ENCODE measurements at regions not wholly inside any gene's neighbourhood (a gene's known extent, or its start where the extent isn't known, plus 50 kb on each side); places are given as distances from the start of the nearest gene placed in this dataset.

DNA sequence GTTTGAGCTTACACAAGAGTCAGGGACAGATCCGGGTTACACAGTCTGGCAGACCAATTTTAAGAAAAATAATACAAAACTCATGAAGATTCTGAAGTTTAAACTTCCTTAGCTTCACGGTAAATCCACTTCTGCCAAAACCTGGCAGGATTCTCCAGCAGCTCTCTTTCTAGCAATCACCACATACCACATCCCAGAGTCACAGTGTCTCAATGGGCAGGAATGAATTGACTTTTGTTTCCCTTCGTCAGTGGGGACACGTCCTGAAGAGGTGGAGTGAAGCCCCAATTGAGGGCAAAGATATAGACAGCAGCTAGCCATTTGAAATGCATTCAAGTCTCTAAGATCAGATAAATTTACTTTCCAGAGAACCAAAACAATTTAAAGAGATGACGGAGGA is 117.1 kb upstream of the ARHGAP5 start:
- H3K9me3 Mint-ChIP-seq (ENCODE audit: unreplicated experiment), result peaks cover 9% of the 10 kb centered on the region
- Histone ChIP-seq H3K9ac (ENCODE audit: low read length) (no peak overlapping the region), H3K27me3 (ENCODE audit: insufficient read depth, low read length) (no peaks in the 10 kb centered on the region), H2AFZ (ENCODE audit: low read depth, low read length) (no peak overlapping the region), H3K4me3 (ENCODE audit: insufficient read depth, low read depth, low read length) (no peak overlapping the region), H3K36me3 (ENCODE audit: insufficient read depth, low read length) (no peaks in the 10 kb centered on the region), H3K79me2 (ENCODE audit: insufficient read depth, low read length) (no peaks in the 10 kb centered on the region), H3K4me2 (ENCODE audit: low read length) (no peak overlapping the region), H4K20me1 (ENCODE audit: insufficient read depth, low read length) (no peaks in the 10 kb centered on the region), H3K4me1 (ENCODE audit: insufficient read depth, low read length) (peaks cover 2% of the 10 kb centered on the region), H3K27ac (ENCODE audit: low read depth, low read length) (no peak overlapping the region), H3K9me3 (ENCODE audit: insufficient read depth, low read depth, low read length) (no peaks in the 10 kb centered on the region)
- no peak overlapping the region for H3K4me3 Mint-ChIP-seq (ENCODE audit: unreplicated experiment)
- H3K27ac Mint-ChIP-seq (ENCODE audit: unreplicated experiment), result no peak overlapping the region
- DNase-seq (ENCODE audit: low read depth) (peak; percentile 29), FAIRE-seq (no peak)
- H3K4me1 Mint-ChIP-seq (ENCODE audit: low read depth, unreplicated experiment), result peaks cover 16% of the 10 kb centered on the region
- H3K27me3 Mint-ChIP-seq (ENCODE audit: low read depth, unreplicated experiment), result no peaks in the 10 kb centered on the region
- TF ChIP-seq EZH2 (IDR thresholded peaks at IDR 0.05; ENCODE audit: insufficient read depth, low read length), result no peak
- TF ChIP-seq, protein P1, sequence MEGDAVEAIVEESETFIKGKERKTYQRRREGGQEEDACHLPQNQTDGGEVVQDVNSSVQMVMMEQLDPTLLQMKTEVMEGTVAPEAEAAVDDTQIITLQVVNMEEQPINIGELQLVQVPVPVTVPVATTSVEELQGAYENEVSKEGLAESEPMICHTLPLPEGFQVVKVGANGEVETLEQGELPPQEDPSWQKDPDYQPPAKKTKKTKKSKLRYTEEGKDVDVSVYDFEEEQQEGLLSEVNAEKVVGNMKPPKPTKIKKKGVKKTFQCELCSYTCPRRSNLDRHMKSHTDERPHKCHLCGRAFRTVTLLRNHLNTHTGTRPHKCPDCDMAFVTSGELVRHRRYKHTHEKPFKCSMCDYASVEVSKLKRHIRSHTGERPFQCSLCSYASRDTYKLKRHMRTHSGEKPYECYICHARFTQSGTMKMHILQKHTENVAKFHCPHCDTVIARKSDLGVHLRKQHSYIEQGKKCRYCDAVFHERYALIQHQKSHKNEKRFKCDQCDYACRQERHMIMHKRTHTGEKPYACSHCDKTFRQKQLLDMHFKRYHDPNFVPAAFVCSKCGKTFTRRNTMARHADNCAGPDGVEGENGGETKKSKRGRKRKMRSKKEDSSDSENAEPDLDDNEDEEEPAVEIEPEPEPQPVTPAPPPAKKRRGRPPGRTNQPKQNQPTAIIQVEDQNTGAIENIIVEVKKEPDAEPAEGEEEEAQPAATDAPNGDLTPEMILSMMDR (IDR thresholded peaks at IDR 0.05; ENCODE audit: insufficient read depth, low read depth, low read length), result no peak
- peaks cover 2% of the 10 kb centered on the region for H3K36me3 Mint-ChIP-seq (ENCODE audit: low read depth, unreplicated experiment)

DNA sequence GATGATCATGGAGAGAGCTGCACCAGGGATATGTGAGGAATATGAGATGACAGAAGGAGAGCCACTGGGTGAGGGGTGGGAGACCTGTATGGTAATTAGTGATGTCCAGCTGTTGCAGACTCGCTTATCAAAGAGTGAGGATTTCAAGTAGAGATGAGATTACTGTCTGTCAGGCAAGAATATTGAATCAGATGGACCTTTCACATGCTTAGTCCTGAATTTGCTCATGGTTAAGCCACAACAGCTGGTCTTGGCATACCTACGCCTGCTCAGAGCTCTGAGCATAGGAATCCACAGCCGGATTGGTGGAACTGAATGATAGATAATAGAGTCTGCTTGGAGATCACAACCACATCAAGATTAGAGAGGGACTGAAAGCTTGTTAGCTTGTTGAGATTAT is 115.2 kb upstream of the ARHGAP5 start:
- TF ChIP-seq EZH2 (IDR thresholded peaks at IDR 0.05; ENCODE audit: insufficient read depth, low read length), result no peak
- TF ChIP-seq, protein P1 (IDR thresholded peaks at IDR 0.05; ENCODE audit: insufficient read depth, low read depth, low read length), result no peak
- no peaks in the 10 kb centered on the region for H3K36me3 Mint-ChIP-seq (ENCODE audit: low read depth, unreplicated experiment)
- H3K4me1 Mint-ChIP-seq (ENCODE audit: low read depth, unreplicated experiment), result peaks cover 8% of the 10 kb centered on the region
- H3K9me3 Mint-ChIP-seq (ENCODE audit: unreplicated experiment), result peaks cover 7% of the 10 kb centered on the region
- FAIRE-seq (no peak), DNase-seq (ENCODE audit: low read depth) (no peak)
- no peak overlapping the region for H3K4me3 ChIP-seq (ENCODE audit: insufficient read depth, low read depth, low read length)
- H3K9me3 ChIP-seq (ENCODE audit: insufficient read depth, low read depth, low read length), result no peaks in the 10 kb centered on the region
- no peaks in the 10 kb centered on the region for H3K27me3 ChIP-seq (ENCODE audit: insufficient read depth, low read length)
- no peak overlapping the region for H3K4me2 ChIP-seq (ENCODE audit: low read length)
- no peak overlapping the region for H3K4me3 Mint-ChIP-seq (ENCODE audit: unreplicated experiment)
- H2AFZ ChIP-seq (ENCODE audit: low read depth, low read length), result no peak overlapping the region
- H3K36me3 ChIP-seq (ENCODE audit: insufficient read depth, low read length), result no peaks in the 10 kb centered on the region
- no peaks in the 10 kb centered on the region for H4K20me1 ChIP-seq (ENCODE audit: insufficient read depth, low read length)
- no peak overlapping the region for H3K27ac Mint-ChIP-seq (ENCODE audit: unreplicated experiment)
- no peaks in the 10 kb centered on the region for H3K27me3 Mint-ChIP-seq (ENCODE audit: low read depth, unreplicated experiment)
- no peak overlapping the region for H3K27ac ChIP-seq (ENCODE audit: low read depth, low read length)
- H3K79me2 ChIP-seq (ENCODE audit: insufficient read depth, low read length), result no peaks in the 10 kb centered on the region
- no peak overlapping the region for H3K9ac ChIP-seq (ENCODE audit: low read length)
- H3K4me1 ChIP-seq (ENCODE audit: insufficient read depth, low read length), result peaks cover 12% of the 10 kb centered on the region

DNA sequence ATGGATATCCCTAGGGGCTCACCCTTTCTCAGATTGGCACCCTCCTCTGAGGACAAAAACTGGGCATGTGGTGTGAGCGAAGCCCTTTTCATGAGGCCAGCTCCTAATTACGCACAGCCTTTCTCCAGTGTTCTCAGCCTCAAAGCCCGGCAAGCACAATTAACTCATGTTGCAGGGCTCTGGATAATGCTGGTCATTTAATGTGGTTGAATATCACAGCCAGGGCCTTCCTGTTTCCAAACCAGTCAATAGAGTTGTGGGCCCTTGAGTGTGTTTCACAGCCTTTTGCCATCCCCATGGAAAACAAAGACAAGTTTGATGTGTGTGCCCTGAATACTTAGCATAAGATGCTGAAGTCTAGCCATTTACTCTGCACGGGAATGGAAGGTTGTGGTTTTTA is 114.2 kb upstream of the ARHGAP5 start:
- peaks cover 12% of the 10 kb centered on the region for H3K4me1 ChIP-seq (ENCODE audit: insufficient read depth, low read length)
- H3K9me3 ChIP-seq (ENCODE audit: insufficient read depth, low read depth, low read length), result no peaks in the 10 kb centered on the region
- TF ChIP-seq, protein P1 (IDR thresholded peaks at IDR 0.05; ENCODE audit: insufficient read depth, low read depth, low read length), result no peak
- TF ChIP-seq EZH2 (IDR thresholded peaks at IDR 0.05; ENCODE audit: insufficient read depth, low read length), result no peak
- no peak for DNase-seq (ENCODE audit: low read depth)
- H3K4me3 Mint-ChIP-seq (ENCODE audit: unreplicated experiment), result no peak overlapping the region
- H3K27ac Mint-ChIP-seq (ENCODE audit: unreplicated experiment), result no peak overlapping the region
- H4K20me1 ChIP-seq (ENCODE audit: insufficient read depth, low read length), result no peaks in the 10 kb centered on the region
- no peak overlapping the region for H3K4me3 ChIP-seq (ENCODE audit: insufficient read depth, low read depth, low read length)
- no peak overlapping the region for H3K27ac ChIP-seq (ENCODE audit: low read depth, low read length)
- H2AFZ ChIP-seq (ENCODE audit: low read depth, low read length), result no peak overlapping the region
- FAIRE-seq, result no peak
- no peak overlapping the region for H3K4me2 ChIP-seq (ENCODE audit: low read length)
- H3K79me2 ChIP-seq (ENCODE audit: insufficient read depth, low read length), result no peaks in the 10 kb centered on the region
- H3K36me3 ChIP-seq (ENCODE audit: insufficient read depth, low read length), result no peaks in the 10 kb centered on the region
- H3K9ac ChIP-seq (ENCODE audit: low read length), result no peak overlapping the region
- H3K9me3 Mint-ChIP-seq (ENCODE audit: unreplicated experiment), result no peaks in the 10 kb centered on the region
- H3K4me1 Mint-ChIP-seq (ENCODE audit: low read depth, unreplicated experiment), result peaks cover 16% of the 10 kb centered on the region
- H3K27me3 Mint-ChIP-seq (ENCODE audit: low read depth, unreplicated experiment), result no peaks in the 10 kb centered on the region
- H3K36me3 Mint-ChIP-seq (ENCODE audit: low read depth, unreplicated experiment), result no peaks in the 10 kb centered on the region
- no peaks in the 10 kb centered on the region for H3K27me3 ChIP-seq (ENCODE audit: insufficient read depth, low read length)
